GM18499 (cell line): ENCODE measurements at regions not wholly inside any gene's neighbourhood (a gene's known extent, or its start where the extent isn't known, plus 50 kb on each side); places are given as distances from the start of the nearest gene placed in this dataset.
"Not testable (repeated sequence)": the region's sequence is repeated elsewhere in the genome, so short reads cannot be mapped to it uniquely, and the experiment has no call there.

ENCODE experiments used
- ATAC-seq: cut with Tn5 transposase; IDR thresholded peaks from one replicate; pipeline ENCODE4 v1.9.1; 2021; ENCODE audit warnings: moderate number of reproducible peaks; ENCODE audit not compliant: insufficient read depth, unreplicated experiment

GRCh38 chr13:42474954-42475353 is 99.0 kb upstream of the TNFSF11 start:
- no peak for ATAC-seq

- ATAC-seq, result no peak
Observed at GRCh38 chr13:42477596-42478190, 96.3 kb upstream of the TNFSF11 start.

GRCh38 chr13:42478531-42479156 is 95.3 kb upstream of the TNFSF11 start:
- no peak for ATAC-seq

DNA sequence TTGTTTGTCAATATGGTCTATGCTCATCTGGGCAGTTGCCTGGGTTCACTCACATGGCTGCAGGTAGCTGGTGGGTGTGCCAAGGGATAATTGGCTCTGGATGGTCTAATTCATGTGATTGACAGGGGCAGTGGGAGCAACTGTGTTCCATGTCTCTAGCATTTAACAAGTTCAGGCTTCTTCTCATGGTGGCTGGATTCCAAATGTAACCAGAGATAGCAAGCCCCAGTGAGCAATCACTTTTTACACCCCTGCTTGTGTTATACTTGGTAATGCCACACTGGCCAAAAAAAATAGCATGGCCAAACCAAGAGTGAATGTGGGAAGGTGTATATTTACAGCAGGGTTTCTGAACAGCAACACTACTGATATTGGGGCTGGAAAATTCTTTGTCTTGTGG is 89.6 kb upstream of the TNFSF11 start:
- no peak for ATAC-seq

DNA sequence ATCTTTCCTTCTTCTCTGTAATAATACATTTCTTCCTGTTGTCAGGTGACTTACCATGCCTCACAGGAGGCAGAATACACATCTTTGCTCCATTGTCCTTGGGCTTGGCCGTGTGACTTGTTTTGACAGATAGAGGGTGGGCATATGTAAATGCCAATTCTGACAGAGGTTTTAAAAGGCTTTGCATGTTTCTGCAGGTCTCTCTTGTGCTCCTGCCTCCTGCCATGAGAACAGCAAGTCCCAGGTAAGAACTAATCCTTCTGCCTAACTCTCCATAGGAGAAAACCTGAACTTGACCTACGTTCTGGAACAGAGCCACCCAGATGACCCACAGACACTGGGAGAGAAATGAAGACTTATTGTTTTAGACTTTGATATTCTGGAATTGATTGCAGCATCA is 88.7 kb upstream of the TNFSF11 start:
- no peak for ATAC-seq

GRCh38 chr13:42486711-42487198 is 87.2 kb upstream of the TNFSF11 start:
- no peak for ATAC-seq

- no peak for ATAC-seq
Observed at GRCh38 chr13:42487221-42487620, 86.7 kb upstream of the TNFSF11 start.

- ATAC-seq, result no peak
Observed at GRCh38 chr13:42490676-42491075, 83.3 kb upstream of the TNFSF11 start.

DNA sequence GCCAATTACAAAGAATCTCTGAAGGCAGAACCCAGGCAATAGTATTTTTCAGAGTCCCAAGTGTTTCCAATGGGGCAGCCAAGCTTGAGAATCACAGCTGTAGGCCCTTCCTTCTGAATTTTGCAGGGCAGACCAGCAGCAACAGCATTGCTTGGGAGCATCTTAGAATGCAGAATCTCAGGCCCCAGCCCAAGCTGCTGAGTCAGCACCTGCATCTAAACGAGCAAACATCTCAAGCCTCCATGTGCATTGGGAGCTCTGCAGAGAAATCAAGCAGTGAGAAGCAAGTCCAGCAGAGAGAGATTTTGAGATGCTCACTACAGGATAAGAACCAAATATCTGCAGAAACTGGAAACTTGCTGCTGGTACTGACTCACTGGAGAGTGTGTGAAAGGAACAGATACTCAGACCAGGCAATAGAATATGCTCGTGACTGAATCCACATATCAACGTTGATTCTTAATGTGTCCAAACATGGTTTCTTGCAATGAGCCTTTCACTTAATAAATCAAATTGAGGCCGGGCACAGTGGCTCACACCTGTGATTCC is 81.5 kb upstream of the TNFSF11 start:
- no peak for ATAC-seq

GRCh38 chr13:42494157-42494556 is 79.8 kb upstream of the TNFSF11 start:
- no peak for ATAC-seq

DNA sequence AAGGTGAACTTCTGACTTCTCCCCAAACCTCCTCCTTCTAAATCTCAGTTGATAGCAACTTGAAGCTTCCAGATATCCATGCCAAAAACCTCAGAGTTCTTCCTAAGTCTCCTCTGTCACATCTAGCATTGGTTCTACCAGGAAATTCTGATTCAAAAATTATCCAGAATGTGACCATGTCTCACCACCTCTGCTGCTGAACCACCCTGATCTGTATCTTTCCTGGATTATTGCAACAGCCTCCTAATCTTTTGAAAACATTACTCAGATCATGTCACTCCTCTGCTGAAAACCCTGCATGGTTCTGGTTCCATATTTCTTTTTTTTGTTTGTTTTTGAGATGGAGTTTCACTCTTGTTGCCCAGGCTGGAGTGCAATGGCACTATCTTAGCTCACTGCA is 78.7 kb upstream of the TNFSF11 start:
- no peak for ATAC-seq

DNA sequence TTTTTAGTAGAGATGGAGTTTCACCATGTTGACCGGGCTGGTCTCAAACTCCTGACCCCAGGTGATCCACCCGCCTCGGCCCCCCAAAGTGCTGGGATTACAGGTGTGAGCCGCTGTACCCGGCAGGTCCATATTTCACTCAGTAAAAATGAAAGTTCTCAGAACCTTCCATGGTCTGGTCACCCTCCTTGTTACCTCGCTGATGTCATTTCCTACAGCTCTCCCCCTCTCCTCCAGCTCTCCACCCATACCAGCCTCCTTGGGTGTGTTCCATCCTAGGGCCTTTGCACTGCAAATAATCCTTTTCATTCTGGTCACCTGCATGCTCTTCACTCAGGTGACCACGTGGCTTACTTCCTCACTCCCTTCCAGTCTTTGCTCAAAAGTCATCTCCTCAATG is 78.2 kb upstream of the TNFSF11 start:
- no peak for ATAC-seq

DNA sequence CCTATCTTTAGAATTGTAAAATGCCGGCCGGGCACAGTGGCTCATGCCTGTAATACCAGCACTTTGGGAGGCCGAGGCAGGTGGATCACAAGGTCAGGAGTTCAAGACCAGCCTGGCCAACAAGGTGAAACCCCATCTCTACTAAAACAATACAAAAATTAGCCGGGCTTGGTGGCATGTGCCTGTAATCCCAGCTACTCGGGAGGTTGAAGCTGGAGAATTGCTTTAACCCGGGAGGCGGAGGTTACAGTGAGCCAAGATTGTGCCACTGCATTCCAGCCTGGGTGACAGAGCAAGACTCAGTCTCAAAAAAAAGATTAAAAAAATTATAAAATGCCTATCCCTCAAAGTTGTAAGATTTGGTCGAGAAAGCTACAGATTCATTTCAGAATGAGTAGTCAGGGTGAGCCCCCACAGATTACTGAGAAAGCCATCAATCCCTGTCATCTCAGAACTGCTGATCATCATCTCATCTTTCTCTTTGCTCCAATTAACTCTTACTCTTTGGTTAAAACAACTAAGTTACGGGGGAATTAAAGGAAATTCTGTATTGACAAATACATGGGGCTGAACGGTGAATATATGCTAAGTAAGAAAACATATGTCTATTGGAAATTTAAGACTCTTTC is 76.9 kb upstream of the TNFSF11 start:
- not testable (repeated sequence) for ATAC-seq

DNA sequence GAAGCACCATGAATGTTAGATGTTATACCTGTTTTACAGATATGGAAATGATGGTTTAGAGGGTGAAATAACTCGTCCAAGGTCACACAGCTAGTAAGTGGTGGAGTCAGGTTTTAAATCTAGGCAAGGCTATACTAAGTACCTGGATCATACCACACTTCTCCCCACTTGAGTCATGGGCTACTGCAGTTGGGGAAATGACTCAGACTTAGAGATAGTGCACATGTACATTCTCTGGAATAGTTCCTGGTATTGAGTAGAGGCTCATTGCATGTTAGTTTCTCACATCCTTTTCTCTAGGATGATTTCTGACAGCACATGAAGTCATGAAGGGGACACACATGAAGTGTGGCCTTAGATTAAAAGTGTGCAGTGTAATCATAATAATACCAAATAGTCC is 76.2 kb upstream of the TNFSF11 start:
- peak; percentile 96 for ATAC-seq

DNA sequence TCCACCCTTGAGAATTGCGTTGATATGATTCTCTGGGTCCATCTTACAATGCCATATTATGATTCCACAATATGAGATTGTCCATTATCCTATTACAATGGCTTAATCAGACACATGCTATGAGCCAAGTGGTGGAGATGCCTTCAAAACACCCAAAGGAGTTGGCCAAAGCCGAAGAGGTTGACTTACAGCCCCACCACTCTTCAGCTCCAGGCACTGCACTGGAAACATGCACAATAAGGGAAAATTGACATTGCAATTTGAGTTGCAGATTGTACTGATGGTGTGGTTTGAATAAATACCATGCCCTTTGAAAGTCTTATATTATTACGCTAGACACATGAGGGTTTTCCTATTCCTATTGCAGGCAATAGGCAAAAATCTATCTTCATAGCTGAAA is 75.4 kb upstream of the TNFSF11 start:
- no peak for ATAC-seq
